C4-2B (cell line): ENCODE measurements at regions not wholly inside any gene's neighbourhood (a gene's known extent, or its start where the extent isn't known, plus 50 kb on each side); places are given as distances from the start of the nearest gene placed in this dataset.
A peak's percentile ranks its signal among the peaks of the same experiment; 100 is the strongest.
"Not testable (repeated sequence)": the region's sequence is repeated elsewhere in the genome, so short reads cannot be mapped to it uniquely, and the experiment has no call there.

Experiments used
- H3K27ac ChIP-seq: fragments of 450-650 bp; 2 replicates; pipeline ENCODE4 v1.5.1; 2017
- CTCF ChIP-seq: fragments of 450-650 bp; conservative IDR thresholded peaks from 2 replicates; pipeline ENCODE4 v1.5.1; 2017; ENCODE audit warnings: mild to moderate bottlenecking
- ZFX ChIP-seq: fragments of 450-650 bp; IDR thresholded peaks from 2 replicates; pipeline ENCODE4 v1.6.1; 2017

GRCh38 chr3:147688868-147689267, 279.7 kb downstream of the ZIC1 start:
- H3K27ac ChIP-seq = no peak overlapping the region
- no peak for TF ChIP-seq ZFX
- TF ChIP-seq CTCF = peak; percentile 13

- TF ChIP-seq CTCF (no peak), ZFX (no peak)
- H3K27ac ChIP-seq = no peak overlapping the region
Observed at GRCh38 chr3:147699175-147699838, 290.1 kb downstream of the ZIC1 start.

GRCh38 chr3:147701195-147701594, 292.0 kb downstream of the ZIC1 start:
- no peak overlapping the region for H3K27ac ChIP-seq
- no peak for TF ChIP-seq CTCF
- no peak for TF ChIP-seq ZFX

- no peak overlapping the region for H3K27ac ChIP-seq
- no peak for TF ChIP-seq ZFX
- no peak for TF ChIP-seq CTCF
Observed at GRCh38 chr3:147702509-147702908, 293.3 kb downstream of the ZIC1 start.

- no peak overlapping the region for H3K27ac ChIP-seq
- TF ChIP-seq CTCF (no peak), ZFX (no peak)
Observed at GRCh38 chr3:147705651-147706051, 296.5 kb downstream of the ZIC1 start.

GRCh38 chr3:147710753-147711152, 301.6 kb downstream of the ZIC1 start:
- not testable (repeated sequence) for H3K27ac ChIP-seq

GRCh38 chr3:147712357-147712756, 303.2 kb downstream of the ZIC1 start:
- no peak overlapping the region for H3K27ac ChIP-seq
- TF ChIP-seq CTCF = no peak
- TF ChIP-seq ZFX = no peak

- not testable (repeated sequence) for H3K27ac ChIP-seq
Observed at GRCh38 chr3:147712758-147713157, 303.6 kb downstream of the ZIC1 start.
